Activated naive CD4-positive, alpha-beta T cell treated with anti-CD3 and anti-CD28 coated beads for 36 hours (primary cell): ENCODE measurements at regions not wholly inside any gene's neighbourhood (a gene's known extent, or its start where the extent isn't known, plus 50 kb on each side); places are given as distances from the start of the nearest gene placed in this dataset.

Source experiments
- CTCF ChIA-PET: fragments of 350-600 bp; sonication (Branson Sonifier 250); formaldehyde crosslinking; loops from one replicate; lab custom pipeline; 2021; ENCODE audit warnings: antibody characterized with exemption; lab: Charles Lee
- DNase-seq: peaks from one replicate; pipeline ENCODE4 v3.0.0-alpha.2; 2020
- H3K27ac Mint-ChIP-seq: one replicate; pipeline ENCODE4 v1.8.0; 2021; ENCODE audit warnings: mild to moderate bottlenecking, mixed read lengths
- H3K27me3 Mint-ChIP-seq: one replicate; pipeline ENCODE4 v1.8.0; 2021; ENCODE audit warnings: low read depth, mixed read lengths
- H3K36me3 Mint-ChIP-seq: one replicate; pipeline ENCODE4 v1.8.0; 2021; ENCODE audit warnings: low read depth, mixed read lengths
- H3K4me1 Mint-ChIP-seq: one replicate; pipeline ENCODE4 v1.8.0; 2021; ENCODE audit warnings: low read depth, mixed read lengths
- H3K4me3 Mint-ChIP-seq: one replicate; pipeline ENCODE4 v1.8.0; 2021; ENCODE audit warnings: mild to moderate bottlenecking, moderate library complexity, mixed read lengths
- H3K9me3 Mint-ChIP-seq: one replicate; pipeline ENCODE4 v1.8.0; 2021; ENCODE audit warnings: mixed read lengths
- intact Hi-C: fragments of 100-400 bp; cut with micrococcal nuclease; formaldehyde crosslinking; loops from one replicate; pipeline ENCODE4 v1.15.1; 2023

GRCh38 chr1:39145331-39145965 lies 59.0 kb upstream of the MACF1 start:
- Mint-ChIP-seq H3K4me1 (no peaks in the 10 kb centered on the region), H3K4me3 (no peak overlapping the region), H3K36me3 (no peaks in the 10 kb centered on the region), H3K27me3 (peaks cover 8% of the 10 kb centered on the region), H3K27ac (no peak overlapping the region), H3K9me3 (no peaks in the 10 kb centered on the region)
- CTCF ChIA-PET, result interaction anchor here (1.4 kb wide), 1 partner anchor 47 kb away, joined by 4 read pairs; no protein-coding TSS in a partner anchor
- intact Hi-C loops, result no loop called here
- no peak for DNase-seq

DNA sequence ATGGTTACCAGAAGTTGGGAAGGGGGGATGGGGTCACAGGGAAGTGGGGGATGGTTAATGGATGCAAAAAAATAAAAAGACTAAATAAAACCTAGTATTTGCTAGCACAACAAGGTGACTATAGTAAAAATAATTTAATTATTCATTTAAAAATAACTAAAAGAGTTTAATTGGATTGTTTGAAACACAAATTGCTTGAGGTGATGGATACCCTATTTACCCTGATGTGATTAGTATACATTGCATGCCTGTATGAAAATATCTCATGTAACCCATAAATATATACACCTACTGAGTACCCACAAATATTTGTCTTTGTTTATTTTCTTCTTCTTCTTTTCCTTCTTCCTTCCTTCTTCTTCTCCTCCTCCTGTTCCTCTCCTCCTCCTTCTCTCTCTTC lies 57.8 kb upstream of the MACF1 start:
- H3K27me3 Mint-ChIP-seq, result peaks cover 8% of the 10 kb centered on the region
- H3K9me3 Mint-ChIP-seq, result no peaks in the 10 kb centered on the region
- intact Hi-C loops, result no loop called here
- CTCF ChIA-PET, result interaction anchor here (1.4 kb wide), 1 partner anchor 48 kb away, joined by 4 read pairs; no protein-coding TSS in a partner anchor
- no peak overlapping the region for H3K27ac Mint-ChIP-seq
- H3K36me3 Mint-ChIP-seq, result no peaks in the 10 kb centered on the region
- no peaks in the 10 kb centered on the region for H3K4me1 Mint-ChIP-seq
- no peak overlapping the region for H3K4me3 Mint-ChIP-seq
- DNase-seq, result no peak

GRCh38 chr1:39147099-39148025 lies 57.1 kb upstream of the MACF1 start:
- no peak overlapping the region for H3K27ac Mint-ChIP-seq
- intact Hi-C loops, result no loop called here
- no peaks in the 10 kb centered on the region for H3K4me1 Mint-ChIP-seq
- no peak overlapping the region for H3K4me3 Mint-ChIP-seq
- no peaks in the 10 kb centered on the region for H3K9me3 Mint-ChIP-seq
- H3K36me3 Mint-ChIP-seq, result no peaks in the 10 kb centered on the region
- CTCF ChIA-PET, result interaction anchor here (0.8 kb wide), 1 partner anchor 391 kb away, joined by 3 read pairs; no protein-coding TSS in a partner anchor
- no peak for DNase-seq
- H3K27me3 Mint-ChIP-seq, result peaks cover 8% of the 10 kb centered on the region

GRCh38 chr1:39148942-39149341 lies 55.6 kb upstream of the MACF1 start:
- no peaks in the 10 kb centered on the region for H3K36me3 Mint-ChIP-seq
- H3K27ac Mint-ChIP-seq, result no peak overlapping the region
- CTCF ChIA-PET, result no interaction called here
- peaks cover 8% of the 10 kb centered on the region for H3K27me3 Mint-ChIP-seq
- no peak for DNase-seq
- no peaks in the 10 kb centered on the region for H3K9me3 Mint-ChIP-seq
- intact Hi-C loops, result no loop called here
- H3K4me1 Mint-ChIP-seq, result no peaks in the 10 kb centered on the region
- no peak overlapping the region for H3K4me3 Mint-ChIP-seq

DNA sequence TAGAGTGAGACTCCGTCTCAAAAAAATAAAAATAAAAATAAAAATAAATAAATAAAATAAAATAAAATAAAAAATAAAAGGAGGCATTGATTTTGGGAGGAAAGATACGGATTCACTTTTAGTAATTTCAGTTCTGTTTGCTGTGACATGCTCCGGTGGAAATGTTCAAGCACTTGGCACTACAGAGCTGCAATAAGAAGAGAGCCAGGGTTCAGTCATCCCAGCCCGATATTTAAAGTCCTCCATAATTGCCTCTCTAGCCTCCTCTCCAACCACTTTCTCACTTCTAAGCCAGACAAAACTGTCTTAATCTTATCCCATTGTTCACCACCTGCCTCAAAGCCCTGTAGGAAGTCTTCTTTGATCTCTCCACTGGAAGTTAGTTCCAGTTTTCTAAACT lies 55.0 kb upstream of the MACF1 start:
- H3K27ac Mint-ChIP-seq, result no peak overlapping the region
- peaks cover 8% of the 10 kb centered on the region for H3K27me3 Mint-ChIP-seq
- intact Hi-C loops, result no loop called here
- H3K9me3 Mint-ChIP-seq, result no peaks in the 10 kb centered on the region
- CTCF ChIA-PET, result interaction anchor here (1.0 kb wide), 1 partner anchor 9 kb away, joined by 3 read pairs; no protein-coding TSS in a partner anchor
- no peaks in the 10 kb centered on the region for H3K4me1 Mint-ChIP-seq
- DNase-seq, result no peak
- no peak overlapping the region for H3K4me3 Mint-ChIP-seq
- H3K36me3 Mint-ChIP-seq, result no peaks in the 10 kb centered on the region

GRCh38 chr1:39150779-39151178 lies 53.7 kb upstream of the MACF1 start:
- Mint-ChIP-seq H3K36me3 (no peaks in the 10 kb centered on the region), H3K27me3 (peaks cover 6% of the 10 kb centered on the region), H3K27ac (no peak overlapping the region), H3K9me3 (no peaks in the 10 kb centered on the region), H3K4me1 (peaks cover 4% of the 10 kb centered on the region), H3K4me3 (no peak overlapping the region)
- intact Hi-C loops, result no loop called here
- no peak for DNase-seq
- CTCF ChIA-PET, result no interaction called here

GRCh38 chr1:39151267-39151666 lies 53.2 kb upstream of the MACF1 start:
- Mint-ChIP-seq H3K36me3 (no peaks in the 10 kb centered on the region), H3K4me3 (no peak overlapping the region), H3K27me3 (peaks cover 5% of the 10 kb centered on the region), H3K9me3 (no peaks in the 10 kb centered on the region), H3K27ac (no peak overlapping the region), H3K4me1 (peaks cover 4% of the 10 kb centered on the region)
- CTCF ChIA-PET, result no interaction called here
- DNase-seq, result no peak
- intact Hi-C loops, result no loop called here

GRCh38 chr1:39152923-39153322 lies 51.6 kb upstream of the MACF1 start:
- no peak overlapping the region for H3K4me3 Mint-ChIP-seq
- no peak overlapping the region for H3K27ac Mint-ChIP-seq
- CTCF ChIA-PET, result no interaction called here
- DNase-seq, result no peak
- H3K27me3 Mint-ChIP-seq, result peaks cover 2% of the 10 kb centered on the region
- H3K9me3 Mint-ChIP-seq, result no peaks in the 10 kb centered on the region
- H3K4me1 Mint-ChIP-seq, result peaks cover 4% of the 10 kb centered on the region
- H3K36me3 Mint-ChIP-seq, result no peaks in the 10 kb centered on the region
- intact Hi-C loops, result no loop called here

- DNase-seq, result no peak
- intact Hi-C loops, result no loop called here
- CTCF ChIA-PET, result no interaction called here
- no peaks in the 10 kb centered on the region for H3K36me3 Mint-ChIP-seq
- H3K4me1 Mint-ChIP-seq, result peaks cover 4% of the 10 kb centered on the region
- H3K9me3 Mint-ChIP-seq, result no peaks in the 10 kb centered on the region
- H3K27me3 Mint-ChIP-seq, result peaks cover 2% of the 10 kb centered on the region
- no peak overlapping the region for H3K4me3 Mint-ChIP-seq
- H3K27ac Mint-ChIP-seq, result no peak overlapping the region
Measured at GRCh38 chr1:39153684-39154083, 50.8 kb upstream of the MACF1 start.

DNA sequence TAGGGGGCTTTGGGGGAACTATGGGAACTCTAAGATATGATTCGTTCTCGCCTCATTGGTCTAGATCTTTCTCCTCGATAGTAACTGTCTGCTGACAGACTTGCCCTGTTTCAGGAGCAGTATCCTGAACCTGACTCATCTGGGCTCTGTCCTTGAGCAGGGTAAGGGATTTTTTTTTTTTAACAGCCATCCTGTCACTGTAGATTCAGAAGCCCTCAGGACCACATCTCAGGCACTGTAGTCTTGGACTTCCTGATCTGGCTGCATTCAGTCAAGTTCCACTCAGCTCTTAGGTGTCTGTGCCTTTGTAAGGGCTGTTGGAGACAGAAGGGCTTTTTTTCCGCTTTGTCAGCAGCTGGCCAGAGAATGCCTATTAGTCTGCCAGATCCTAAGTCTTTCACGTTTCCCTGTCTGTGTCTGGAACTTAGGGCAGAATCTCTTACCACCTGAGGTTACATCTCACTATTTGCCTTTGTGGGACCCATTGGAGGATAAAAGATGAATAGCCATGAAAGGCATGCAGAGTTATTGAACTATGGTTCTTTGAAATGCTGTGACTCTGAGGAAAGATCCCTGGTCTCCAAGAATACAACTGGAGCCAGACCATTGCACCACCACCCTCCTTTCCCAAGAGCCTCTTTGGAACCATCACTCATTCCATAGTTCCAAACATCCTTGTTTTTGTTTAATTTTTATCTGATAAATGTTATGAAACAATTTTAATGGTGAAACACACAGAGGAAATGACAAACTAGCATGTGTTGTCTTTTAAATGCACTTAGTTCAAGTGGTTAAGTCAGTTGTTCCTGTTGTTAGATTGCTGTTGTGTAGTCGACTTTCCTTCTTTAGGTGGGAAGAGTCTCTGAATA lies 49.7 kb upstream of the MACF1 start:
- H3K9me3 Mint-ChIP-seq, result no peaks in the 10 kb centered on the region
- intact Hi-C loops, result no loop called here
- H3K4me1 Mint-ChIP-seq, result peaks cover 4% of the 10 kb centered on the region
- DNase-seq, result peak; percentile 6
- CTCF ChIA-PET, result no interaction called here
- H3K27me3 Mint-ChIP-seq, result no peaks in the 10 kb centered on the region
- no peak overlapping the region for H3K27ac Mint-ChIP-seq
- H3K4me3 Mint-ChIP-seq, result no peak overlapping the region
- no peaks in the 10 kb centered on the region for H3K36me3 Mint-ChIP-seq
